GM19239 (cell line): ENCODE measurements at regions not wholly inside any gene's neighbourhood (a gene's known extent, or its start where the extent isn't known, plus 50 kb on each side); places are given as distances from the start of the nearest gene placed in this dataset.

ENCODE experiments used
- DNase-seq: peaks from one replicate; pipeline ENCODE4 v3.0.0; 2011; ENCODE audit warnings: low spot score; ENCODE audit not compliant: insufficient read length
- FAIRE-seq: peaks from 2 replicates; lab custom pipeline; 2011; peaks lifted over from hg19 to GRCh38; lab: Jason Lieb, UNC

- FAIRE-seq (no peak), DNase-seq (no peak)
These were observed 122.7 kb upstream of the APC start for GRCh38 chr5:112614986-112615385.

GRCh38 chr5:112616812-112617547, 120.7 kb upstream of the APC start:
- no peak for FAIRE-seq
- DNase-seq = no peak

GRCh38 chr5:112625246-112625645, 112.4 kb upstream of the APC start:
- no peak for FAIRE-seq

GRCh38 chr5:112625689-112626438, 111.8 kb upstream of the APC start:
- no peak for DNase-seq
- no peak for FAIRE-seq

More at GRCh38 chr5:112625246-112625645, 112.4 kb upstream of the APC start:
- no peak for DNase-seq

- FAIRE-seq (no peak), DNase-seq (no peak)
These were observed 111.0 kb upstream of the APC start for GRCh38 chr5:112626715-112627114.

- DNase-seq (no peak), FAIRE-seq (no peak)
These were observed 109.3 kb upstream of the APC start for GRCh38 chr5:112628214-112628980.

GRCh38 chr5:112630246-112631009, 107.3 kb upstream of the APC start:
- DNase-seq (no peak), FAIRE-seq (no peak)

GRCh38 chr5:112634166-112634565, 103.5 kb upstream of the APC start:
- no peak for DNase-seq
- no peak for FAIRE-seq

- no peak for FAIRE-seq
- no peak for DNase-seq
These were observed 102.9 kb upstream of the APC start for GRCh38 chr5:112634796-112635195.

GRCh38 chr5:112635276-112635675, 102.4 kb upstream of the APC start:
- DNase-seq (no peak), FAIRE-seq (no peak)

- FAIRE-seq = no peak
- no peak for DNase-seq
These were observed 101.6 kb upstream of the APC start for GRCh38 chr5:112635771-112636731.

- FAIRE-seq (no peak), DNase-seq (no peak)
These were observed 100.9 kb upstream of the APC start for GRCh38 chr5:112636751-112637150.

GRCh38 chr5:112637343-112637742, 100.3 kb upstream of the APC start:
- DNase-seq (no peak), FAIRE-seq (no peak)

GRCh38 chr5:112640546-112640945, 97.1 kb upstream of the APC start:
- FAIRE-seq = no peak

GRCh38 chr5:112641515-112642110, 96.1 kb upstream of the APC start:
- DNase-seq = no peak
- FAIRE-seq = no peak

More at GRCh38 chr5:112640546-112640945, 97.1 kb upstream of the APC start:
- no peak for DNase-seq

- FAIRE-seq (no peak), DNase-seq (no peak)
These were observed 94.8 kb upstream of the APC start for GRCh38 chr5:112642885-112643284.

GRCh38 chr5:112643339-112643971, 94.2 kb upstream of the APC start:
- no peak for FAIRE-seq
- no peak for DNase-seq
